ENCODE measurements at regions not wholly inside any gene's neighbourhood (a gene's known extent, or its start where the extent isn't known, plus 50 kb on each side); places are given as distances from the start of the nearest gene placed in this dataset.

DNA sequence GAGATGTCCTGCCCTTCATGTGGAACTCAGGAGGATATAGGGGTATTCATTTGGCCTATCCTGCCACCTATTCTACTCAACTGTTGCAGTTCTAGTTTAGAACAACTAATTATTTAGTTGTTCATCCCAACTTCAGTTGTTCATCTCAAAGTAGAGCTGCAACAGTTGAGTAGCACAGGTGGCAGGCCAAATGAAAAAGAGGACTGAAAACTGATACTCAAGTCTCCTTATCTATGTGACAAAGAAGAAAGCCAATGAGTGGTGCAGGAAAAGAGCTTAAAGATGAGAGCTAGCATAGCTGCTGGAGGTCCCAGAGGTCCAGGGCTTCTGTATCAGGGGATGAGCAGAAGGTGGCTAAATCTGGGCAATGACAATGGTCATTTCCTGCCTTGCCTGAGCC, 148.9 kb upstream of the KITLG start:
- Histone ChIP-seq H3K79me2 (ENCODE audit: control insufficient read depth, insufficient read depth, low read length, poor library complexity) (no peaks in the 10 kb centered on the region), H3K14ac (ENCODE audit: low read length) (no peak overlapping the region), H3K36me3 (ENCODE audit: control insufficient read depth in 1 of 2, insufficient read depth in 2 of 2, low read length in 2 of 2) (no peaks in the 10 kb centered on the region), H3K4me2 (ENCODE audit: low read length) (no peak overlapping the region), H3K4me3 (ENCODE audit: low read depth, low read length) (no peak overlapping the region), H3K4ac (ENCODE audit: low read depth, low read length) (no peak overlapping the region), H4K12ac (ENCODE audit: low read depth, low read length) (no peak overlapping the region), H4K91ac (ENCODE audit: low read depth, low read length) (no peak overlapping the region), H2BK12ac (ENCODE audit: low read length) (no peak overlapping the region), H2BK5ac (ENCODE audit: low read depth, low read length, poor library complexity) (no peak overlapping the region), H3K9ac (ENCODE audit: low read length) (no peak overlapping the region), H3K18ac (ENCODE audit: low read length) (no peak overlapping the region), H2BK120ac (ENCODE audit: insufficient read depth, low read length, poor library complexity) (no peak overlapping the region), H2AFZ (ENCODE audit: insufficient read depth, low read length, poor library complexity) (no peak overlapping the region), H3K4me1 (ENCODE audit: control insufficient read depth in 1 of 2, insufficient read depth in 2 of 2, low read length in 2 of 2) (no peaks in the 10 kb centered on the region), H3K23ac (ENCODE audit: low read length) (no peak overlapping the region), H3K9me3 (ENCODE audit: insufficient read depth, low read depth, low read length) (no peaks in the 10 kb centered on the region), H3K27me3 (ENCODE audit: insufficient read depth, low read length) (no peaks in the 10 kb centered on the region), H4K8ac (ENCODE audit: low read depth, low read length) (no peak overlapping the region), H2AK5ac (ENCODE audit: low read length) (no peak overlapping the region), H3K27ac (ENCODE audit: low read depth, low read length) (no peak overlapping the region), H3K79me1 (ENCODE audit: low read length) (no peaks in the 10 kb centered on the region)
- DNase-seq = no peak

DNA sequence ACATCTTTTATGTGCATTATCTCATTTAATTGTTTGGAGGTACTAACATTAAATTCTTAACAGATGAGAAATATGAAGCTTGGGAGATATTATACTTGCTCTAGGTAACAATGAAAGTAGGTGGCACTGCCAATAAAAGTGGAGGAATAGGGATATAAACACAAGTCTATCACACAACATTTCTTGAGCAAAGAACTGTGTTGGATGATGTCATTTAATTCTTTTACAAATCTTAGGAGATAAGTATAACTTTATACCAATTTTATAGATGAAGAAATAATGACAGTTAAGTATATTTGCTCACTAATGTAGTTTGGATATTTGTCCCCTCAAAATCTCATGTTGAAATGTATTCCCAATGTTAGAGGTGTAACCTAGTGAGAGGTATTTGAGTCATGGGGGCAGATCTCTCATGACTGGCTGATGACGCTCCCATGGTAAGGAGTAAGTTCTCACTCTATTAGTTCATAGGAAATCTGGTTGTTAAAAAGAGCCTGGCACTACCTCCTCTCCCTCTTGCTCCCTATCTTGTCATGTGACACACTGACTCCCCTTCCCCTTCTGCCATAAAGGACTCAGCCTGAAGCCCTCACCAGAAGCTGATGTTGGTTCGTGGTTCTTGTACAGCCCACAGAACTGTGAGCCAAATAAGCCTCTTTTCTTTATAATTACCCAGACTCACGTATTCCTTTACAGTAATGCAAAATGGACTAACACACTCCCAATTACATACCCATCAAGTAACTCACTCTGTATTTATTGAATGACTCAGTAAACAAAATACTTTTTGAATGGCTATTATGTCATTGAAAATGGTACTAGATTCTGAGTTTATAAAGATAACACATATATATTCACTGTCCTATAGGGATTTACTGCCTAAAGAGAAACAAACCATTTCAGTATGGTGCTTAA, 146.8 kb upstream of the KITLG start:
- Histone ChIP-seq H3K79me2 (ENCODE audit: control insufficient read depth, insufficient read depth, low read length, poor library complexity) (no peaks in the 10 kb centered on the region), H3K4ac (ENCODE audit: low read depth, low read length) (no peak overlapping the region), H3K4me1 (ENCODE audit: control insufficient read depth in 1 of 2, insufficient read depth in 2 of 2, low read length in 2 of 2) (no peaks in the 10 kb centered on the region), H3K27ac (ENCODE audit: low read depth, low read length) (no peak overlapping the region), H3K4me3 (ENCODE audit: low read depth, low read length) (no peak overlapping the region), H2BK5ac (ENCODE audit: low read depth, low read length, poor library complexity) (no peak overlapping the region), H4K12ac (ENCODE audit: low read depth, low read length) (no peak overlapping the region), H2BK120ac (ENCODE audit: insufficient read depth, low read length, poor library complexity) (no peak overlapping the region), H3K79me1 (ENCODE audit: low read length) (no peaks in the 10 kb centered on the region), H2BK12ac (ENCODE audit: low read length) (no peak overlapping the region), H3K4me2 (ENCODE audit: low read length) (no peak overlapping the region), H3K14ac (ENCODE audit: low read length) (no peak overlapping the region), H4K91ac (ENCODE audit: low read depth, low read length) (no peak overlapping the region), H3K18ac (ENCODE audit: low read length) (no peak overlapping the region), H3K9ac (ENCODE audit: low read length) (no peak overlapping the region), H3K36me3 (ENCODE audit: control insufficient read depth in 1 of 2, insufficient read depth in 2 of 2, low read length in 2 of 2) (no peaks in the 10 kb centered on the region), H3K9me3 (ENCODE audit: insufficient read depth, low read depth, low read length) (no peaks in the 10 kb centered on the region), H2AFZ (ENCODE audit: insufficient read depth, low read length, poor library complexity) (no peak overlapping the region), H4K8ac (ENCODE audit: low read depth, low read length) (no peak overlapping the region), H3K23ac (ENCODE audit: low read length) (no peak overlapping the region), H2AK5ac (ENCODE audit: low read length) (no peak overlapping the region), H3K27me3 (ENCODE audit: insufficient read depth, low read length) (no peaks in the 10 kb centered on the region)
- no CpG with 5 or more reads among the region's 3 CpGs for WGBS (ENCODE audit: extremely low coverage, insufficient coverage, insufficient read length)
- no peak for DNase-seq

GRCh38 chr12:88725592-88726143, 145.4 kb upstream of the KITLG start:
- H4K12ac ChIP-seq (ENCODE audit: low read depth, low read length) = no peak overlapping the region
- no peaks in the 10 kb centered on the region for H3K79me1 ChIP-seq (ENCODE audit: low read length)
- H2AFZ ChIP-seq (ENCODE audit: insufficient read depth, low read length, poor library complexity) = no peak overlapping the region
- H3K4ac ChIP-seq (ENCODE audit: low read depth, low read length) = no peak overlapping the region
- no peak overlapping the region for H3K9ac ChIP-seq (ENCODE audit: low read length)
- no peak overlapping the region for H2BK5ac ChIP-seq (ENCODE audit: low read depth, low read length, poor library complexity)
- H2BK120ac ChIP-seq (ENCODE audit: insufficient read depth, low read length, poor library complexity) = no peak overlapping the region
- no peaks in the 10 kb centered on the region for H3K9me3 ChIP-seq (ENCODE audit: insufficient read depth, low read depth, low read length)
- H3K4me1 ChIP-seq (ENCODE audit: control insufficient read depth in 1 of 2, insufficient read depth in 2 of 2, low read length in 2 of 2) = no peaks in the 10 kb centered on the region
- no peak overlapping the region for H3K4me3 ChIP-seq (ENCODE audit: low read depth, low read length)
- H4K91ac ChIP-seq (ENCODE audit: low read depth, low read length) = no peak overlapping the region
- no CpG with 5 or more reads among the region's 1 CpG for WGBS (ENCODE audit: extremely low coverage, insufficient coverage, insufficient read length)
- no peaks in the 10 kb centered on the region for H3K36me3 ChIP-seq (ENCODE audit: control insufficient read depth in 1 of 2, insufficient read depth in 2 of 2, low read length in 2 of 2)
- H3K14ac ChIP-seq (ENCODE audit: low read length) = no peak overlapping the region
- no peaks in the 10 kb centered on the region for H3K79me2 ChIP-seq (ENCODE audit: control insufficient read depth, insufficient read depth, low read length, poor library complexity)
- no peak overlapping the region for H3K18ac ChIP-seq (ENCODE audit: low read length)
- no peak overlapping the region for H2BK12ac ChIP-seq (ENCODE audit: low read length)
- H3K4me2 ChIP-seq (ENCODE audit: low read length) = no peak overlapping the region
- H3K27ac ChIP-seq (ENCODE audit: low read depth, low read length) = no peak overlapping the region
- H3K23ac ChIP-seq (ENCODE audit: low read length) = no peak overlapping the region
- no peak overlapping the region for H2AK5ac ChIP-seq (ENCODE audit: low read length)
- H3K27me3 ChIP-seq (ENCODE audit: insufficient read depth, low read length) = no peaks in the 10 kb centered on the region
- DNase-seq = no peak
- no peak overlapping the region for H4K8ac ChIP-seq (ENCODE audit: low read depth, low read length)

- no CpG with 5 or more reads among the region's 3 CpGs for WGBS (ENCODE audit: extremely low coverage, insufficient coverage, insufficient read length)
These were observed 142.9 kb upstream of the KITLG start for GRCh38 chr12:88723219-88723618.

More at GRCh38 chr12:88723219-88723618, 142.9 kb upstream of the KITLG start:
- Histone ChIP-seq H3K9ac (ENCODE audit: low read length) (no peak overlapping the region), H3K27ac (ENCODE audit: low read depth, low read length) (no peak overlapping the region), H2BK12ac (ENCODE audit: low read length) (no peak overlapping the region), H3K79me2 (ENCODE audit: control insufficient read depth, insufficient read depth, low read length, poor library complexity) (no peaks in the 10 kb centered on the region), H3K4ac (ENCODE audit: low read depth, low read length) (no peak overlapping the region), H4K12ac (ENCODE audit: low read depth, low read length) (no peak overlapping the region), H3K79me1 (ENCODE audit: low read length) (no peaks in the 10 kb centered on the region), H3K27me3 (ENCODE audit: insufficient read depth, low read length) (no peaks in the 10 kb centered on the region), H3K36me3 (ENCODE audit: control insufficient read depth in 1 of 2, insufficient read depth in 2 of 2, low read length in 2 of 2) (no peaks in the 10 kb centered on the region), H2BK120ac (ENCODE audit: insufficient read depth, low read length, poor library complexity) (no peak overlapping the region), H3K18ac (ENCODE audit: low read length) (no peak overlapping the region), H2AK5ac (ENCODE audit: low read length) (no peak overlapping the region), H4K8ac (ENCODE audit: low read depth, low read length) (no peak overlapping the region), H3K4me2 (ENCODE audit: low read length) (no peak overlapping the region), H4K91ac (ENCODE audit: low read depth, low read length) (no peak overlapping the region), H3K9me3 (ENCODE audit: insufficient read depth, low read depth, low read length) (no peaks in the 10 kb centered on the region), H3K14ac (ENCODE audit: low read length) (no peak overlapping the region), H2AFZ (ENCODE audit: insufficient read depth, low read length, poor library complexity) (no peak overlapping the region), H3K4me3 (ENCODE audit: low read depth, low read length) (no peak overlapping the region), H3K4me1 (ENCODE audit: control insufficient read depth in 1 of 2, insufficient read depth in 2 of 2, low read length in 2 of 2) (no peaks in the 10 kb centered on the region), H2BK5ac (ENCODE audit: low read depth, low read length, poor library complexity) (no peak overlapping the region), H3K23ac (ENCODE audit: low read length) (no peak overlapping the region)
- DNase-seq = no peak

Data from trophoblast cell (in vitro differentiated cells and primary cell).